HepG2 (cell line): ENCODE measurements at regions not wholly inside any gene's neighbourhood (a gene's known extent, or its start where the extent isn't known, plus 50 kb on each side); places are given as distances from the start of the nearest gene placed in this dataset.

Experiments
- ATAC-seq: fragments of 200-7000 bp; cut with Tn5 transposase; 3 replicates; pipeline ENCODE4 v1.9.1; 2020; ENCODE audit warnings: mild to moderate bottlenecking, moderate library complexity
- BruUV-seq: library from RNA; stranded (reverse); fragments of 400-500 nt; replicated peaks from 2 replicates; lab custom pipeline; 2021; lab: Mats Ljungman, UMichigan
- CTCF ChIA-PET: fragments of 300-600 bp; formaldehyde crosslinking; extraction: SDS; loops from one replicate; lab custom pipeline; 2021; ENCODE audit warnings: low total read pairs, inconsistent platforms, low intra/inter-chr PET ratio; lab: Yijun Ruan, JAX
- POLR2A ChIA-PET: fragments of 350-600 bp; sonication (Branson Sonifier 250); formaldehyde crosslinking; loops from one replicate; lab custom pipeline; 2020; ENCODE audit warnings: antibody characterized with exemption, inconsistent platforms; lab: Yijun Ruan, JAX
- DNase-seq: peaks from one replicate; pipeline ENCODE4 v3.0.0-alpha.2; 2015; ENCODE audit warnings: low spot score
- FAIRE-seq: peaks from 3 replicates; lab custom pipeline; 2011; peaks lifted over from hg19 to GRCh38; lab: Jason Lieb, UNC
- H2AFZ ChIP-seq: one replicate; pipeline ENCODE4 v1.6.1; 2011; ENCODE audit warnings: low read length, inconsistent platforms
- H3K27ac ChIP-seq: fragments of 300-600 bp; 3 replicates; pipeline ENCODE4 v1.8.0; 2011; ENCODE audit warnings: mixed run types, mild to moderate bottlenecking, mixed read lengths, low read length, inconsistent platforms; ENCODE audit not compliant: insufficient read depth; ENCODE audit errors: extremely low read length
- H3K27me3 ChIP-seq, 2 experiments: fragments of 200-600 bp in 1 of 2; 2 replicates in 1 of 2; 3 replicates in 1 of 2; pipeline versions ENCODE4 v1.6.0 to v1.8.0; 2011; ENCODE audit warnings: low read length in 2 of 2, mild to moderate bottlenecking in 2 of 2, moderate library complexity in 2 of 2, inconsistent platforms in 1 of 2; ENCODE audit not compliant: insufficient read depth in 2 of 2, control insufficient read depth in 1 of 2
- H3K36me3 ChIP-seq, 2 experiments: fragments of 200-600 bp in 1 of 2; replicated peaks in 1 of 2; 2 replicates in 1 of 2; 3 replicates in 1 of 2; pipeline versions ENCODE4 v1.5.1 to v1.8.0; 2011; ENCODE audit warnings: low read length in 2 of 2, inconsistent platforms in 1 of 2; ENCODE audit not compliant: insufficient read depth in 2 of 2, control insufficient read depth in 1 of 2
- H3K4me1 ChIP-seq: 2 replicates; pipeline ENCODE4 v1.5.1; 2012; ENCODE audit warnings: low read length, inconsistent platforms; ENCODE audit not compliant: insufficient read depth
- H3K4me2 ChIP-seq: 2 replicates; pipeline ENCODE4 v1.6.0; 2011; ENCODE audit warnings: low read depth, low read length, inconsistent platforms
- H3K4me3 ChIP-seq, 3 experiments: fragments of 200-600 bp in 1 of 3; sonication (generic), shearing (Covaris generic) in 1 of 3; replicated peaks in 1 of 3; 2 replicates each; pipeline ENCODE4 v1.5.1; 2011 to 2016; ENCODE audit warnings: low read length in 3 of 3, inconsistent platforms in 2 of 3, low read depth in 2 of 3, mild to moderate bottlenecking in 2 of 3, control low read depth in 1 of 3, mixed read lengths in 1 of 3; ENCODE audit not compliant: insufficient read depth in 1 of 3
- H3K79me2 ChIP-seq: one replicate; pipeline ENCODE4 v1.6.1; 2011; ENCODE audit warnings: low read length, inconsistent platforms; ENCODE audit not compliant: insufficient read depth
- H3K9ac ChIP-seq: 2 replicates; pipeline ENCODE4 v1.6.0; 2011; ENCODE audit warnings: mild to moderate bottlenecking, low read depth, low read length, inconsistent platforms; ENCODE audit not compliant: insufficient read depth
- H3K9me3 ChIP-seq: 2 replicates; pipeline ENCODE4 v1.5.1; 2012; ENCODE audit warnings: mild to moderate bottlenecking, low read length
- H4K20me1 ChIP-seq: 2 replicates; pipeline ENCODE4 v1.6.0; 2011; ENCODE audit warnings: inconsistent platforms, mild to moderate bottlenecking, low read length, moderate library complexity; ENCODE audit not compliant: insufficient read depth
- FLYWCH1 ChIP-seq: sonication (generic); formaldehyde crosslinking; IDR thresholded peaks from 2 replicates; pipeline ENCODE4 v1.8.1; 2023; ENCODE audit warnings: mild to moderate bottlenecking, missing genetic modification reagents
- HDAC2 ChIP-seq: sonication (generic); formaldehyde crosslinking; IDR thresholded peaks from 2 replicates; pipeline ENCODE4 v1.4.0; 2020; ENCODE audit warnings: missing genetic modification reagents
- HES4 ChIP-seq: sonication (generic); formaldehyde crosslinking; IDR thresholded peaks from 2 replicates; pipeline ENCODE4 v1.9.0; 2021; ENCODE audit warnings: mild to moderate bottlenecking, missing genetic modification reagents, borderline replicate concordance
- KLF13 ChIP-seq: sonication (generic); formaldehyde crosslinking; IDR thresholded peaks from 2 replicates; pipeline ENCODE4 v1.4.0; 2020; ENCODE audit warnings: mild to moderate bottlenecking, missing genetic modification reagents
- MED1 ChIP-seq: sonication (generic); formaldehyde crosslinking; IDR thresholded peaks from 2 replicates; pipeline ENCODE4 v1.4.0; 2020; ENCODE audit warnings: missing genetic modification reagents
- PPARG ChIP-seq: conservative IDR thresholded peaks from 2 replicates; pipeline ENCODE4 v1.6.1; 2016; ENCODE audit warnings: missing biosample characterization, missing genetic modification reagents
- TCF7L2 ChIP-seq: IDR thresholded peaks from 2 replicates; pipeline ENCODE4 v1.6.1; 2011; ENCODE audit warnings: mild to moderate bottlenecking, low read depth, low read length, moderate library complexity
- WIZ ChIP-seq: sonication (generic); formaldehyde crosslinking; IDR thresholded peaks from 2 replicates; pipeline ENCODE4 v1.5.1; 2020; ENCODE audit warnings: mild to moderate bottlenecking, missing genetic modification reagents
- ZBTB42 ChIP-seq: sonication (generic); formaldehyde crosslinking; IDR thresholded peaks from 2 replicates; pipeline ENCODE4 v1.5.0; 2020; ENCODE audit warnings: mild to moderate bottlenecking, missing genetic modification reagents
- ZFP36 ChIP-seq: fragments of 150-350 bp; IDR thresholded peaks from 2 replicates; pipeline ENCODE4 v1.6.1; 2018; ENCODE audit warnings: borderline replicate concordance, low read length, low read depth; ENCODE audit not compliant: partially characterized antibody
- ZNF136 ChIP-seq: sonication (generic); formaldehyde crosslinking; IDR thresholded peaks from 2 replicates; pipeline ENCODE4 v1.8.1; 2022; ENCODE audit warnings: low read depth, mild to moderate bottlenecking, moderate library complexity, missing genetic modification reagents
- ZNF337 ChIP-seq: sonication (generic); formaldehyde crosslinking; IDR thresholded peaks from 2 replicates; pipeline ENCODE4 v1.5.1; 2020; ENCODE audit warnings: missing genetic modification reagents, low read depth, mild to moderate bottlenecking, borderline replicate concordance
- ZNF512 ChIP-seq: sonication (generic); formaldehyde crosslinking; IDR thresholded peaks from 2 replicates; pipeline ENCODE4 v1.4.0; 2020; ENCODE audit warnings: mild to moderate bottlenecking, missing genetic modification reagents
- ZNF570 ChIP-seq: sonication (generic); formaldehyde crosslinking; IDR thresholded peaks from 2 replicates; pipeline ENCODE4 v1.4.0; 2020; ENCODE audit warnings: mild to moderate bottlenecking, missing genetic modification reagents, borderline replicate concordance
- WGBS: methylation state at CpG from one replicate; pipeline ENCODE4 v1.1.6; 2017; ENCODE audit warnings: low lambda C conversion rate; 5-methylcytosine and 5-hydroxymethylcytosine counted together
- in situ Hi-C: cut with HindIII; loops from 2 replicates; pipeline ENCODE4 v1.10.0; 2017; ENCODE audit warnings: low pct_unique_long_range_greater_than_20kb; ENCODE audit not compliant: extremely low pct_ligation_motif_present
- intact Hi-C: fragments of 100-400 bp; cut with micrococcal nuclease; formaldehyde crosslinking; loops from one replicate; pipeline ENCODE4 v1.10.0; 2022; ENCODE audit not compliant: unreplicated experiment
- TF ChIP-seq, protein P1 (sequence below): IDR thresholded peaks from 2 replicates; pipeline ENCODE4 v1.6.1; 2016; ENCODE audit warnings: low read depth, control low read depth
- TF ChIP-seq, protein P2 (sequence below): sonication (generic); formaldehyde crosslinking; IDR thresholded peaks from 2 replicates; pipeline ENCODE4 v1.8.0; 2022; ENCODE audit warnings: missing genetic modification reagents, low read depth, mild to moderate bottlenecking, borderline replicate concordance

DNA sequence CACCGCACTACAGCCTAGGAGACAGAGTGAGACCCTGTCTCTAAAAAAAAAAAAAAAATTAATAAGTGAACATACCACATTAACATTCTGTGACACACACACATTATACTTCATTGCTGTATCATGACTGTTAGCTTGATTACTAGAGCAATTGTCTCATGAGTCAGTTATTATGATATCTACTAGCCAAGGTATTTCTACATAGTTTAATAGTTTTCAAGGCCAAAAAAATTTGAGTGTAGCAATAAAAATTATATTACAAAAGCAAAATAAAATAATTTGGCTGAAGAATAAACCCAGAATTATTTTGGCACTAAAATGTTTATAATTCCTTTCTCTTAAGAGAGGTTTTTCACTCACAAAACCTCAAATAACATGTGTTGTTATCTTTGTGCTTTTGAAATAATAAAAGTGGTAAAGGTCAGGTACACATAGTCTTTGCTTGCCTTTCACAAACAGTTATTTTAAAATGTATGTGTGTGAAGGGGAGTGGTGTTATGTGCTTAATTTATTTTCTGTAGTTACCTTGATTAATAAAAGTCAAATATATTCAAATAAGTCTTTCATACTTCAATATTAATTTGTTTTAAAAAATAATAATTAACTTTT lies 136.9 kb upstream of the SPOPL start:
- CTCF ChIA-PET, result no interaction called here
- Histone ChIP-seq H3K9ac (no peak overlapping the region), H3K4me2 (no peak overlapping the region), H2AFZ (no peak overlapping the region), H4K20me1 (no peaks in the 10 kb centered on the region), H3K36me3 (no peaks in the 10 kb centered on the region), H3K4me1 (peaks cover 5% of the 10 kb centered on the region; the same call in 1 of the 2 replicates), H3K4me3 (no peak overlapping the region), H3K9me3 (no peaks in the 10 kb centered on the region), H3K27me3 (no peaks in the 10 kb centered on the region), H3K79me2 (no peaks in the 10 kb centered on the region), H3K27ac (no peak overlapping the region)
- in situ Hi-C loops, result no loop called here
- no peak for FAIRE-seq
- DNase-seq, result no peak
- intact Hi-C loops, result no loop called here
- BruUV-seq, result no TSS peak
- ATAC-seq, result no peak
- POLR2A ChIA-PET, result interaction anchor here (1.1 kb wide), 1 partner anchor 254 kb away, joined by 3 read pairs; no protein-coding TSS in a partner anchor
- TF ChIP-seq PPARG (CRISPR knock-in tag) (0 out of 2 replicates have a peak, but pooled peaks have one; percentile 38), HES4 (CRISPR knock-in tag) (no peak)
- WGBS, result 96% methylated on average over 1 of the region's 1 CpG

DNA sequence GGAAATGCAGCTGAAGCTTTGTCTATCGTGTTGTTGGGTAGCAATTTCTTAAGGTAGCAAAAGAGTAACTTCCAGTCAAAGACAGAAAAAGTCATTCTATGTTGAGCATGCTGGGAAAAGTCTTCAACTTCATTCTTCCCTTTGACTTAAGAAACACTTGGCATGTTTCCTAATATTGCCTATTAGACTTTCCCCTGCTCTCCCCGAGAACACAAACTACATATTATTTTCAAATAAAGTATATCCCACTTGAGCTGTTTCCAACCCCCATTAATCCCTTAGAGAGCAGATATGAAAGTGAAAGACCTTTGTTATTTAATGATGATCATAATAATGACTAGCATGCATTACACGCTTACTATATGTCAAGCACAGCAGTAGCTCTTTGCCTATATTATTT lies 136.0 kb upstream of the SPOPL start:
- WGBS, result 86% methylated on average over 3 of the region's 3 CpGs
- Histone ChIP-seq H3K4me2 (no peak overlapping the region), H4K20me1 (no peaks in the 10 kb centered on the region), H3K9me3 (no peaks in the 10 kb centered on the region), H3K27me3 (no peaks in the 10 kb centered on the region), H3K79me2 (no peaks in the 10 kb centered on the region), H3K4me1 (peaks cover 5% of the 10 kb centered on the region; the same call in 1 of the 2 replicates), H3K4me3 (no peak overlapping the region), H3K9ac (no peak overlapping the region), H2AFZ (no peak overlapping the region), H3K36me3 (no peaks in the 10 kb centered on the region), H3K27ac (no peak overlapping the region)
- ChIA-PET CTCF (no interaction called here), POLR2A (interaction anchor here (1.1 kb wide), 1 partner anchor 255 kb away, joined by 3 read pairs; no protein-coding TSS in a partner anchor)
- no peak for ATAC-seq
- no TSS peak for BruUV-seq
- intact Hi-C loops (no loop called here), in situ Hi-C loops (no loop called here)
- FAIRE-seq, result no peak
- no peak for DNase-seq
- TF ChIP-seq ZFP36 (no peak), WIZ (CRISPR knock-in tag) (no peak), FLYWCH1 (CRISPR knock-in tag) (no peak), ZNF512 (CRISPR knock-in tag) (no peak), ZNF136 (CRISPR knock-in tag) (no peak), ZBTB42 (CRISPR knock-in tag) (no peak), ZNF337 (CRISPR knock-in tag) (no peak), ZNF570 (CRISPR knock-in tag) (no peak), TCF7L2 (no peak), KLF13 (CRISPR knock-in tag) (no peak), HDAC2 (CRISPR knock-in tag) (no peak), MED1 (CRISPR knock-in tag) (no peak)
- TF ChIP-seq, protein P1, sequence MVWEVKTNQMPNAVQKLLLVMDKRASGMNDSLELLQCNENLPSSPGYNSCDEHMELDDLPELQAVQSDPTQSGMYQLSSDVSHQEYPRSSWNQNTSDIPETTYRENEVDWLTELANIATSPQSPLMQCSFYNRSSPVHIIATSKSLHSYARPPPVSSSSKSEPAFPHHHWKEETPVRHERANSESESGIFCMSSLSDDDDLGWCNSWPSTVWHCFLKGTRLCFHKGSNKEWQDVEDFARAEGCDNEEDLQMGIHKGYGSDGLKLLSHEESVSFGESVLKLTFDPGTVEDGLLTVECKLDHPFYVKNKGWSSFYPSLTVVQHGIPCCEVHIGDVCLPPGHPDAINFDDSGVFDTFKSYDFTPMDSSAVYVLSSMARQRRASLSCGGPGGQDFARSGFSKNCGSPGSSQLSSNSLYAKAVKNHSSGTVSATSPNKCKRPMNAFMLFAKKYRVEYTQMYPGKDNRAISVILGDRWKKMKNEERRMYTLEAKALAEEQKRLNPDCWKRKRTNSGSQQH (CRISPR knock-in tag), result no peak
- TF ChIP-seq, protein P2, sequence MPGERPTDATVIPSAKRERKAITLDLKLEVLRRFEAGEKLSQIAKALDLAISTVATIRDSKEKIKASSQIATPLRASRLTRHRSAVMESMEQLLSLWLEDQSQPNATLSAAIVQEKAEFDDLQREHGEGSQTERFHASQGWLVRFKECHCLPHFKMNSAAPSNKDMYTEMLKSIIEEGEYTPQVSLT (CRISPR knock-in tag), result no peak
